ENCODE measurements at regions not wholly inside any gene's neighbourhood (a gene's known extent, or its start where the extent isn't known, plus 50 kb on each side); places are given as distances from the start of the nearest gene placed in this dataset.

- H3K27ac ChIP-seq (ENCODE audit: low read depth, low read length), result no peak overlapping the region
- no peaks in the 10 kb centered on the region for H3K36me3 ChIP-seq (ENCODE audit: control insufficient read depth, insufficient read depth, low read length)
These were observed 62.6 kb downstream of the DUSP6 start for GRCh38 chr12:89289720-89290119.

GRCh38 chr12:89288959-89289358 lies 63.3 kb downstream of the DUSP6 start:
- no peaks in the 10 kb centered on the region for H3K27me3 ChIP-seq (ENCODE audit: control insufficient read depth, insufficient read depth, low read length)
- H3K9ac ChIP-seq (ENCODE audit: low read depth, low read length), result no peak overlapping the region
- H3K4me1 ChIP-seq (ENCODE audit: control insufficient read depth, insufficient read depth, low read length), result no peaks in the 10 kb centered on the region
- no peak overlapping the region for H3K4me3 ChIP-seq (ENCODE audit: low read depth, low read length)
- no peak overlapping the region for H3K27ac ChIP-seq (ENCODE audit: low read depth, low read length)
- no peaks in the 10 kb centered on the region for H3K9me3 ChIP-seq (ENCODE audit: control insufficient read depth, insufficient read depth, low read length)
- H3K36me3 ChIP-seq (ENCODE audit: control insufficient read depth, insufficient read depth, low read length), result no peaks in the 10 kb centered on the region

More at GRCh38 chr12:89289720-89290119, 62.6 kb downstream of the DUSP6 start:
- Histone ChIP-seq H3K9me3 (ENCODE audit: control insufficient read depth, insufficient read depth, low read length) (no peaks in the 10 kb centered on the region), H3K4me3 (ENCODE audit: low read depth, low read length) (no peak overlapping the region), H3K9ac (ENCODE audit: low read depth, low read length) (no peak overlapping the region), H3K4me1 (ENCODE audit: control insufficient read depth, insufficient read depth, low read length) (no peaks in the 10 kb centered on the region), H3K27me3 (ENCODE audit: control insufficient read depth, insufficient read depth, low read length) (no peaks in the 10 kb centered on the region)

GRCh38 chr12:89286501-89286900 lies 65.8 kb downstream of the DUSP6 start:
- H3K27ac ChIP-seq (ENCODE audit: low read depth, low read length), result no peak overlapping the region
- H3K36me3 ChIP-seq (ENCODE audit: control insufficient read depth, insufficient read depth, low read length), result no peaks in the 10 kb centered on the region
- H3K27me3 ChIP-seq (ENCODE audit: control insufficient read depth, insufficient read depth, low read length), result no peaks in the 10 kb centered on the region
- no peak overlapping the region for H3K4me3 ChIP-seq (ENCODE audit: low read depth, low read length)
- no peak overlapping the region for H3K9ac ChIP-seq (ENCODE audit: low read depth, low read length)
- no peaks in the 10 kb centered on the region for H3K9me3 ChIP-seq (ENCODE audit: control insufficient read depth, insufficient read depth, low read length)
- no peaks in the 10 kb centered on the region for H3K4me1 ChIP-seq (ENCODE audit: control insufficient read depth, insufficient read depth, low read length)

- Histone ChIP-seq H3K27ac (ENCODE audit: low read depth, low read length) (no peak overlapping the region), H3K27me3 (ENCODE audit: control insufficient read depth, insufficient read depth, low read length) (no peaks in the 10 kb centered on the region), H3K4me1 (ENCODE audit: control insufficient read depth, insufficient read depth, low read length) (no peaks in the 10 kb centered on the region; the same call in 1 of the 2 replicates), H3K9ac (ENCODE audit: low read depth, low read length) (no peak overlapping the region), H3K36me3 (ENCODE audit: control insufficient read depth, insufficient read depth, low read length) (no peaks in the 10 kb centered on the region), H3K4me3 (ENCODE audit: low read depth, low read length) (no peak overlapping the region), H3K9me3 (ENCODE audit: control insufficient read depth, insufficient read depth, low read length) (no peaks in the 10 kb centered on the region)
These were observed 70.8 kb downstream of the DUSP6 start for GRCh38 chr12:89281539-89281867.

GRCh38 chr12:89280833-89281538 lies 71.3 kb downstream of the DUSP6 start:
- no peaks in the 10 kb centered on the region for H3K36me3 ChIP-seq (ENCODE audit: control insufficient read depth, insufficient read depth, low read length)
- H3K9me3 ChIP-seq (ENCODE audit: control insufficient read depth, insufficient read depth, low read length), result no peaks in the 10 kb centered on the region
- no peak overlapping the region for H3K4me3 ChIP-seq (ENCODE audit: low read depth, low read length)
- no peaks in the 10 kb centered on the region; the same call in 1 of the 2 replicates for H3K4me1 ChIP-seq (ENCODE audit: control insufficient read depth, insufficient read depth, low read length)
- no peak overlapping the region for H3K9ac ChIP-seq (ENCODE audit: low read depth, low read length)
- no peaks in the 10 kb centered on the region for H3K27me3 ChIP-seq (ENCODE audit: control insufficient read depth, insufficient read depth, low read length)
- H3K27ac ChIP-seq (ENCODE audit: low read depth, low read length), result no peak overlapping the region

GRCh38 chr12:89279499-89279898 lies 72.8 kb downstream of the DUSP6 start:
- no peak overlapping the region for H3K27ac ChIP-seq (ENCODE audit: low read depth, low read length)
- no peak overlapping the region for H3K4me3 ChIP-seq (ENCODE audit: low read depth, low read length)
- H3K27me3 ChIP-seq (ENCODE audit: control insufficient read depth, insufficient read depth, low read length), result no peaks in the 10 kb centered on the region
- H3K4me1 ChIP-seq (ENCODE audit: control insufficient read depth, insufficient read depth, low read length), result no peaks in the 10 kb centered on the region; the same call in 1 of the 2 replicates
- H3K36me3 ChIP-seq (ENCODE audit: control insufficient read depth, insufficient read depth, low read length), result no peaks in the 10 kb centered on the region
- no peaks in the 10 kb centered on the region for H3K9me3 ChIP-seq (ENCODE audit: control insufficient read depth, insufficient read depth, low read length)
- no peak overlapping the region for H3K9ac ChIP-seq (ENCODE audit: low read depth, low read length)

GRCh38 chr12:89278862-89279261 lies 73.4 kb downstream of the DUSP6 start:
- no peaks in the 10 kb centered on the region for H3K36me3 ChIP-seq (ENCODE audit: control insufficient read depth, insufficient read depth, low read length)
- H3K4me1 ChIP-seq (ENCODE audit: control insufficient read depth, insufficient read depth, low read length), result no peaks in the 10 kb centered on the region; the same call in 1 of the 2 replicates
- no peak overlapping the region for H3K9ac ChIP-seq (ENCODE audit: low read depth, low read length)
- H3K27ac ChIP-seq (ENCODE audit: low read depth, low read length), result no peak overlapping the region
- H3K4me3 ChIP-seq (ENCODE audit: low read depth, low read length), result no peak overlapping the region
- no peaks in the 10 kb centered on the region for H3K27me3 ChIP-seq (ENCODE audit: control insufficient read depth, insufficient read depth, low read length)
- no peaks in the 10 kb centered on the region for H3K9me3 ChIP-seq (ENCODE audit: control insufficient read depth, insufficient read depth, low read length)

GRCh38 chr12:89278169-89278568 lies 74.1 kb downstream of the DUSP6 start:
- no peak overlapping the region for H3K27ac ChIP-seq (ENCODE audit: low read depth, low read length)
- H3K4me1 ChIP-seq (ENCODE audit: control insufficient read depth, insufficient read depth, low read length), result no peaks in the 10 kb centered on the region; the same call in 1 of the 2 replicates
- no peaks in the 10 kb centered on the region for H3K36me3 ChIP-seq (ENCODE audit: control insufficient read depth, insufficient read depth, low read length)
- H3K9me3 ChIP-seq (ENCODE audit: control insufficient read depth, insufficient read depth, low read length), result no peaks in the 10 kb centered on the region
- no peak overlapping the region for H3K4me3 ChIP-seq (ENCODE audit: low read depth, low read length)
- no peak overlapping the region for H3K9ac ChIP-seq (ENCODE audit: low read depth, low read length)
- H3K27me3 ChIP-seq (ENCODE audit: control insufficient read depth, insufficient read depth, low read length), result no peaks in the 10 kb centered on the region

- no peak overlapping the region for H3K4me3 ChIP-seq (ENCODE audit: low read depth, low read length)
- H3K36me3 ChIP-seq (ENCODE audit: control insufficient read depth, insufficient read depth, low read length), result no peaks in the 10 kb centered on the region
- H3K4me1 ChIP-seq (ENCODE audit: control insufficient read depth, insufficient read depth, low read length), result no peaks in the 10 kb centered on the region; the same call in 1 of the 2 replicates
- H3K27me3 ChIP-seq (ENCODE audit: control insufficient read depth, insufficient read depth, low read length), result no peaks in the 10 kb centered on the region
- no peak overlapping the region for H3K27ac ChIP-seq (ENCODE audit: low read depth, low read length)
- H3K9ac ChIP-seq (ENCODE audit: low read depth, low read length), result no peak overlapping the region
- no peaks in the 10 kb centered on the region for H3K9me3 ChIP-seq (ENCODE audit: control insufficient read depth, insufficient read depth, low read length)
These were observed 75.4 kb downstream of the DUSP6 start for GRCh38 chr12:89276860-89277259.

GRCh38 chr12:89273525-89273924 lies 78.8 kb downstream of the DUSP6 start:
- H3K36me3 ChIP-seq (ENCODE audit: control insufficient read depth, insufficient read depth, low read length), result no peaks in the 10 kb centered on the region
- H3K27ac ChIP-seq (ENCODE audit: low read depth, low read length), result no peak overlapping the region
- H3K4me1 ChIP-seq (ENCODE audit: control insufficient read depth, insufficient read depth, low read length), result no peaks in the 10 kb centered on the region
- no peak overlapping the region for H3K4me3 ChIP-seq (ENCODE audit: low read depth, low read length)
- no peaks in the 10 kb centered on the region for H3K9me3 ChIP-seq (ENCODE audit: control insufficient read depth, insufficient read depth, low read length)
- no peaks in the 10 kb centered on the region for H3K27me3 ChIP-seq (ENCODE audit: control insufficient read depth, insufficient read depth, low read length)
- H3K9ac ChIP-seq (ENCODE audit: low read depth, low read length), result no peak overlapping the region

GRCh38 chr12:89270548-89270947 lies 81.8 kb downstream of the DUSP6 start:
- H3K27me3 ChIP-seq (ENCODE audit: control insufficient read depth, insufficient read depth, low read length), result no peaks in the 10 kb centered on the region
- no peak overlapping the region for H3K9ac ChIP-seq (ENCODE audit: low read depth, low read length)
- no peak overlapping the region for H3K4me3 ChIP-seq (ENCODE audit: low read depth, low read length)
- no peak overlapping the region for H3K27ac ChIP-seq (ENCODE audit: low read depth, low read length)
- no peaks in the 10 kb centered on the region for H3K4me1 ChIP-seq (ENCODE audit: control insufficient read depth, insufficient read depth, low read length)
- no peaks in the 10 kb centered on the region for H3K36me3 ChIP-seq (ENCODE audit: control insufficient read depth, insufficient read depth, low read length)
- H3K9me3 ChIP-seq (ENCODE audit: control insufficient read depth, insufficient read depth, low read length), result no peaks in the 10 kb centered on the region
